PC-3 (cell line): ENCODE measurements at regions not wholly inside any gene's neighbourhood (a gene's known extent, or its start where the extent isn't known, plus 50 kb on each side); places are given as distances from the start of the nearest gene placed in this dataset.

ENCODE experiments used
- ATAC-seq: fragments of 200-7000 bp; cut with Tn5 transposase; 2 replicates; pipeline ENCODE4 v1.9.1; 2020; ENCODE audit warnings: mild to moderate bottlenecking, moderate library complexity
- BruUV-seq: library from RNA; stranded (reverse); fragments of 400-500 nt; replicated peaks from 2 replicates; lab custom pipeline; 2021; lab: Mats Ljungman, UMichigan
- CTCF ChIA-PET: fragments of 300-600 bp; sonication (Branson Sonifier 250); formaldehyde crosslinking; loops from one replicate; lab custom pipeline; 2022; ENCODE audit warnings: antibody characterized with exemption; lab: Charles Lee
- POLR2A ChIA-PET: fragments of 300-600 bp; sonication (Branson Sonifier 250); formaldehyde crosslinking; loops from one replicate; lab custom pipeline; 2022; ENCODE audit warnings: antibody characterized with exemption; ENCODE audit not compliant: unreplicated experiment; lab: Charles Lee
- DNase-seq: peaks from one replicate; pipeline ENCODE4 v3.0.0-alpha.2; 2015
- H2AFZ ChIP-seq: fragments of 300-600 bp; sonication (generic); 2 replicates; pipeline ENCODE4 v1.6.0; 2016; ENCODE audit warnings: antibody characterized with exemption, low read length
- H3F3A ChIP-seq: fragments of 300-600 bp; sonication (generic); one replicate; pipeline ENCODE4 v1.6.0; 2017; ENCODE audit warnings: antibody characterized with exemption, low read length, control low read depth, mild to moderate bottlenecking; ENCODE audit not compliant: unreplicated experiment
- H3K27ac ChIP-seq: fragments of 300-600 bp; sonication (generic); 2 replicates; pipeline ENCODE4 v1.5.1; 2016; ENCODE audit warnings: mild to moderate bottlenecking, low read length
- H3K27me3 ChIP-seq: fragments of 300-600 bp; sonication (generic); 2 replicates; pipeline ENCODE4 v1.6.1; 2016; ENCODE audit warnings: low read length, mixed read lengths
- H3K36me3 ChIP-seq: fragments of 300-600 bp; sonication (generic); 2 replicates; pipeline ENCODE4 v1.6.1; 2016; ENCODE audit warnings: low read depth, mixed run types, low read length, mixed read lengths
- H3K4me1 ChIP-seq: fragments of 300-600 bp; sonication (generic); 2 replicates; pipeline ENCODE4 v1.5.1; 2016; ENCODE audit warnings: low read length; ENCODE audit not compliant: insufficient read depth
- H3K4me2 ChIP-seq: fragments of 300-600 bp; sonication (generic); 2 replicates; pipeline ENCODE4 v1.6.0; 2016; ENCODE audit warnings: low read length
- H3K4me3 ChIP-seq: fragments of 300-600 bp; sonication (generic); 2 replicates; pipeline ENCODE4 v1.5.1; 2016; ENCODE audit warnings: mild to moderate bottlenecking, low read length, mixed read lengths
- H3K79me2 ChIP-seq: fragments of 300-600 bp; sonication (generic); 2 replicates; pipeline ENCODE4 v1.6.1; 2017; ENCODE audit warnings: low read length, mixed read lengths
- H3K9ac ChIP-seq: fragments of 300-600 bp; sonication (generic); 2 replicates; pipeline ENCODE4 v1.6.0; 2016; ENCODE audit warnings: mild to moderate bottlenecking, low read length
- H3K9me2 ChIP-seq: fragments of 300-600 bp; sonication (generic); replicated peaks from 2 replicates; pipeline ENCODE4 v1.6.1; 2016; ENCODE audit warnings: mixed run types, low read length, mixed read lengths
- H3K9me3 ChIP-seq: fragments of 300-600 bp; sonication (generic); 2 replicates; pipeline ENCODE4 v1.6.1; 2016; ENCODE audit warnings: low read length, mixed read lengths
- H4K20me1 ChIP-seq: fragments of 300-600 bp; sonication (generic); 2 replicates; pipeline ENCODE4 v1.6.1; 2016; ENCODE audit warnings: low read length, mixed read lengths
- CTCF ChIP-seq: fragments of 300-600 bp; sonication (generic); conservative IDR thresholded peaks from 2 replicates; pipeline ENCODE4 v1.5.1; 2017; ENCODE audit warnings: antibody characterized with exemption, low read depth, mild to moderate bottlenecking, low read length
- EZH2 ChIP-seq: fragments of 300-600 bp; sonication (generic); IDR thresholded peaks from one replicate; pipeline ENCODE4 v1.6.1; 2017; ENCODE audit warnings: antibody characterized with exemption, mild to moderate bottlenecking, low read length; ENCODE audit not compliant: unreplicated experiment
- EZH2phosphoT487 ChIP-seq: fragments of 300-600 bp; sonication (generic); IDR thresholded peaks from 2 replicates; pipeline ENCODE4 v1.6.1; 2018; ENCODE audit warnings: mild to moderate bottlenecking, antibody characterized with exemption, low read length, borderline replicate concordance
- intact Hi-C: fragments of 100-400 bp; cut with micrococcal nuclease; formaldehyde crosslinking; loops from 2 replicates; pipeline ENCODE4 v1.9.0; 2023

GRCh38 chrX:137847376-137847775 is 281.4 kb downstream of the ZIC3 start:
- Histone ChIP-seq H2AFZ (no peak overlapping the region), H3K4me3 (no peak overlapping the region), H3K27ac (no peak overlapping the region), H3F3A (no peaks in the 10 kb centered on the region), H3K36me3 (no peaks in the 10 kb centered on the region), H3K9me3 (no peaks in the 10 kb centered on the region), H3K27me3 (no peaks in the 10 kb centered on the region), H3K4me1 (no peaks in the 10 kb centered on the region), H3K9ac (no peak overlapping the region), H3K4me2 (no peak overlapping the region), H4K20me1 (no peaks in the 10 kb centered on the region), H3K9me2 (no peaks in the 10 kb centered on the region), H3K79me2 (no peaks in the 10 kb centered on the region)
- intact Hi-C loops, result no loop called here
- no peak for ATAC-seq
- DNase-seq, result no peak
- no TSS peak for BruUV-seq
- CTCF ChIA-PET, result no interaction called here
- TF ChIP-seq EZH2phosphoT487 (no peak), CTCF (no peak), EZH2 (no peak)
- POLR2A ChIA-PET, result no interaction called here

GRCh38 chrX:137848266-137848905 is 282.5 kb downstream of the ZIC3 start:
- Histone ChIP-seq H3K4me2 (no peak overlapping the region), H4K20me1 (no peaks in the 10 kb centered on the region), H3K4me1 (no peaks in the 10 kb centered on the region), H3K36me3 (no peaks in the 10 kb centered on the region), H3K9ac (no peak overlapping the region), H3K27ac (no peak overlapping the region), H3F3A (no peaks in the 10 kb centered on the region), H2AFZ (no peak overlapping the region), H3K27me3 (no peaks in the 10 kb centered on the region), H3K79me2 (no peaks in the 10 kb centered on the region), H3K4me3 (no peak overlapping the region), H3K9me3 (no peaks in the 10 kb centered on the region), H3K9me2 (no peaks in the 10 kb centered on the region)
- TF ChIP-seq EZH2 (no peak), EZH2phosphoT487 (no peak), CTCF (no peak)
- no TSS peak for BruUV-seq
- POLR2A ChIA-PET, result no interaction called here
- CTCF ChIA-PET, result no interaction called here
- no peak for ATAC-seq
- no peak for DNase-seq
- intact Hi-C loops, result no loop called here

GRCh38 chrX:137852502-137852901 is 286.6 kb downstream of the ZIC3 start:
- ATAC-seq (no peak), DNase-seq (no peak)
- no peaks in the 10 kb centered on the region for H3K4me1 ChIP-seq
- no peak overlapping the region for H3K4me3 ChIP-seq
- CTCF ChIA-PET, result no interaction called here
- no peaks in the 10 kb centered on the region for H3K9me3 ChIP-seq
- H3K27ac ChIP-seq, result no peak overlapping the region
- H4K20me1 ChIP-seq, result no peaks in the 10 kb centered on the region
- H3K79me2 ChIP-seq, result no peaks in the 10 kb centered on the region
- POLR2A ChIA-PET, result no interaction called here
- BruUV-seq, result no TSS peak
- no peak overlapping the region for H3K9ac ChIP-seq
- no peak overlapping the region for H2AFZ ChIP-seq
- H3K4me2 ChIP-seq, result no peak overlapping the region
- no peaks in the 10 kb centered on the region for H3K27me3 ChIP-seq
- no peaks in the 10 kb centered on the region for H3K36me3 ChIP-seq
- TF ChIP-seq CTCF (no peak), EZH2 (no peak), EZH2phosphoT487 (no peak)
- no peaks in the 10 kb centered on the region for H3F3A ChIP-seq
- H3K9me2 ChIP-seq, result no peaks in the 10 kb centered on the region
- intact Hi-C loops, result no loop called here
